Sigmoid colon (tissue), 4 donors: ENCODE measurements at regions not wholly inside any gene's neighbourhood (a gene's known extent, or its start where the extent isn't known, plus 50 kb on each side); places are given as distances from the start of the nearest gene placed in this dataset.

Experiments used
- EP300 ChIP-seq, 4 donors: sonication (generic); formaldehyde crosslinking; IDR thresholded peaks; one replicate each; pipeline ENCODE4 v1.6.1; 2017; ENCODE audit warnings: antibody characterized with exemption in 4 of 4
- POLR2A ChIP-seq, 2 donors: fragments of 450-650 bp; IDR thresholded peaks; one replicate each; pipeline ENCODE4 v1.6.1; 2016; ENCODE audit warnings: antibody characterized with exemption in 2 of 2, mild to moderate bottlenecking in 2 of 2, moderate library complexity in 2 of 2
- POLR2AphosphoS5 ChIP-seq, 4 donors: sonication (generic); formaldehyde crosslinking; IDR thresholded peaks; one replicate each; pipeline ENCODE4 v1.6.1; 2017; ENCODE audit warnings: antibody characterized with exemption in 4 of 4
- TF ChIP-seq, protein P1 (sequence below), 4 experiments: fragments of 450-650 bp in 3 of 4; fragments of 200-600 bp in 1 of 4; IDR thresholded peaks; one replicate each; pipeline ENCODE4 v1.5.1; 2016 to 2019; ENCODE audit warnings: antibody characterized with exemption in 4 of 4, mild to moderate bottlenecking in 3 of 4, moderate library complexity in 2 of 4

DNA sequence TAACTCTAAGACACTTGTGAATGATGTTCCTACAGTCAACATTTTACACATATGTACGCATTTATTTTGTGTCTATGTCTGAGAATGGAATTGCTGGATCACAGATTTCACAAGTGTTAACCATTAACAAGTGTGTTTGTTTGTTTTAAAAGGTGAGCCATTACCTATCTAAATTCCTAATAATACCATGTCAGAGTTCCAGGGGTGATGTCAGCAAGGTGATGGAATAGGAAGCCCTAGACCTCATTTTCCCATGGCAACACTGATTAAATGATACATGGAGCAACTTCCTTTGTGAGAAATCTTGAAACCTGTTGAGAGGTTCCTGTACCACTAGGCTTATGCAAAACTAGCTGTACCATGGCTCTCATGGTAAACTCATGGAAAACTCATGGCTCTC is 309.7 kb downstream of the CYLC2 start:
- no peak for TF ChIP-seq POLR2A (IDR thresholded peaks at IDR 0.05)
- no peak for TF ChIP-seq EP300 (IDR thresholded peaks at IDR 0.05)
- TF ChIP-seq, protein P1, sequence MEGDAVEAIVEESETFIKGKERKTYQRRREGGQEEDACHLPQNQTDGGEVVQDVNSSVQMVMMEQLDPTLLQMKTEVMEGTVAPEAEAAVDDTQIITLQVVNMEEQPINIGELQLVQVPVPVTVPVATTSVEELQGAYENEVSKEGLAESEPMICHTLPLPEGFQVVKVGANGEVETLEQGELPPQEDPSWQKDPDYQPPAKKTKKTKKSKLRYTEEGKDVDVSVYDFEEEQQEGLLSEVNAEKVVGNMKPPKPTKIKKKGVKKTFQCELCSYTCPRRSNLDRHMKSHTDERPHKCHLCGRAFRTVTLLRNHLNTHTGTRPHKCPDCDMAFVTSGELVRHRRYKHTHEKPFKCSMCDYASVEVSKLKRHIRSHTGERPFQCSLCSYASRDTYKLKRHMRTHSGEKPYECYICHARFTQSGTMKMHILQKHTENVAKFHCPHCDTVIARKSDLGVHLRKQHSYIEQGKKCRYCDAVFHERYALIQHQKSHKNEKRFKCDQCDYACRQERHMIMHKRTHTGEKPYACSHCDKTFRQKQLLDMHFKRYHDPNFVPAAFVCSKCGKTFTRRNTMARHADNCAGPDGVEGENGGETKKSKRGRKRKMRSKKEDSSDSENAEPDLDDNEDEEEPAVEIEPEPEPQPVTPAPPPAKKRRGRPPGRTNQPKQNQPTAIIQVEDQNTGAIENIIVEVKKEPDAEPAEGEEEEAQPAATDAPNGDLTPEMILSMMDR (IDR thresholded peaks at IDR 0.05) = no peak
- no peak for TF ChIP-seq POLR2AphosphoS5 (IDR thresholded peaks at IDR 0.05)
